ENCODE measurements at regions not wholly inside any gene's neighbourhood (a gene's known extent, or its start where the extent isn't known, plus 50 kb on each side); places are given as distances from the start of the nearest gene placed in this dataset.

GRCh38 chr18:55886886-55887285 lies 298.9 kb upstream of the TCF4 start:
- no peak overlapping the region for H3K4ac ChIP-seq (ENCODE audit: low read depth, low read length)
- no peaks in the 10 kb centered on the region for H3K9me1 ChIP-seq (ENCODE audit: insufficient read depth, low read length)
- no peak for TF ChIP-seq RCOR1 (IDR thresholded peaks at IDR 0.05; ENCODE audit: insufficient replicate concordance, low read length)
- no peak for TF ChIP-seq USF2 (IDR thresholded peaks at IDR 0.05; ENCODE audit: low read depth, low read length)
- no peak for TF ChIP-seq RFX5 (IDR thresholded peaks at IDR 0.05; ENCODE audit: low read depth, low read length)
- TF ChIP-seq CTCF (conservative IDR thresholded peaks at IDR 0.05; ENCODE audit: low read depth, low read length) = no peak
- TF ChIP-seq RAD21 (IDR thresholded peaks at IDR 0.05; ENCODE audit: low read length) = no peak
- TF ChIP-seq ELK1 (IDR thresholded peaks at IDR 0.05; ENCODE audit: borderline replicate concordance, low read depth, low read length) = no peak
- no peak for TF ChIP-seq SMC3 (IDR thresholded peaks at IDR 0.05; ENCODE audit: low read depth, low read length)
- no peak for TF ChIP-seq POLR2A (IDR thresholded peaks at IDR 0.05; ENCODE audit: low read depth, low read length)
- no peak for TF ChIP-seq MAFK (IDR thresholded peaks at IDR 0.05; ENCODE audit: low read depth, low read length)
- no peak for TF ChIP-seq MAZ (IDR thresholded peaks at IDR 0.05; ENCODE audit: borderline replicate concordance, low read depth, low read length)
- no peak for TF ChIP-seq BHLHE40 (IDR thresholded peaks at IDR 0.05; ENCODE audit: low read depth, low read length)
- no peak for TF ChIP-seq FOS (IDR thresholded peaks at IDR 0.05; ENCODE audit: low read depth, low read length)
- TF ChIP-seq NFE2L2 (IDR thresholded peaks at IDR 0.05; ENCODE audit: low read depth, low read length) = no peak
- H4K5ac ChIP-seq (ENCODE audit: low read depth, low read length) = no peak overlapping the region
- POLR2A ChIA-PET (ENCODE audit: unreplicated experiment) = no interaction called here
- DNase-seq (no peak), ATAC-seq (ENCODE audit: low read depth) (no peak)
- H3K9ac ChIP-seq (ENCODE audit: low read depth, low read length) = no peak overlapping the region
- no peak overlapping the region for H2BK20ac ChIP-seq (ENCODE audit: low read depth, low read length)
- no peaks in the 10 kb centered on the region for H3K36me3 ChIP-seq (ENCODE audit: control insufficient read depth, insufficient read depth, low read length)
- no peak overlapping the region for H2AFZ ChIP-seq (replicated peaks; ENCODE audit: low read length, poor library complexity)
- no peak overlapping the region for H3K4me3 ChIP-seq (ENCODE audit: insufficient read depth, low read depth, low read length)
- in situ Hi-C loops (cut with MboI; ENCODE audit: low sequenced_read_pairs) (no loop called here), dilution Hi-C loops (cut with HindIII; ENCODE audit: low sequenced_read_pairs, unreplicated experiment) (no loop called here), intact Hi-C loops (cut with micrococcal nuclease) (no loop called here)
- H2AK5ac ChIP-seq (ENCODE audit: low read depth, low read length) = no peak overlapping the region
- no peaks in the 10 kb centered on the region for H3K79me1 ChIP-seq (ENCODE audit: low read depth in 1 of 2, low read length in 2 of 2)
- no CpG with 5 or more reads among the region's 4 CpGs for WGBS, 2 experiments (ENCODE audit: extremely low coverage in 2 of 2, insufficient read length in 1 of 2)
- H3K27ac ChIP-seq (ENCODE audit: insufficient read depth, low read length) = no peak overlapping the region
- H3K23ac ChIP-seq (ENCODE audit: low read depth, low read length) = no peak overlapping the region
- no peak overlapping the region for H4K91ac ChIP-seq (ENCODE audit: insufficient read depth, low read depth, low read length)
- H2BK15ac ChIP-seq (ENCODE audit: low read depth, low read length) = no peak overlapping the region
- no peak overlapping the region for H3K4me2 ChIP-seq (ENCODE audit: low read depth, low read length)
- H3K14ac ChIP-seq (replicated peaks; ENCODE audit: low read depth, low read length) = no peak overlapping the region
- H2BK120ac ChIP-seq (ENCODE audit: low read depth, low read length) = no peak overlapping the region
- no peak overlapping the region for H4K8ac ChIP-seq (ENCODE audit: low read depth in 2 of 2, low read length in 2 of 2)
- H2AK9ac ChIP-seq (replicated peaks; ENCODE audit: low read depth, low read length, poor library complexity) = no peak overlapping the region
- H3K18ac ChIP-seq (ENCODE audit: low read depth, low read length) = no peak overlapping the region
- H4K20me1 ChIP-seq (ENCODE audit: insufficient read depth, low read length) = no peaks in the 10 kb centered on the region
- H3K56ac ChIP-seq (ENCODE audit: extremely low read depth, insufficient read depth, low read length) = no peak overlapping the region
- no TSS peak for BruUV-seq (replicated peaks)
- no peaks in the 10 kb centered on the region for H3K4me1 ChIP-seq (ENCODE audit: control insufficient read depth, insufficient read depth, low read length)
- H2BK5ac ChIP-seq (ENCODE audit: low read depth, low read length, poor library complexity, severe bottlenecking) = no peak overlapping the region
- H3K27me3 ChIP-seq (ENCODE audit: control insufficient read depth, insufficient read depth, low read length) = no peaks in the 10 kb centered on the region
- CTCF ChIA-PET = no interaction called here
- no peaks in the 10 kb centered on the region for H3K9me3 ChIP-seq (ENCODE audit: control insufficient read depth, insufficient read depth, low read length)

Data from IMR-90 (cell line).